Tibial nerve (tissue), 3 donors: ENCODE measurements at regions not wholly inside any gene's neighbourhood (a gene's known extent, or its start where the extent isn't known, plus 50 kb on each side); places are given as distances from the start of the nearest gene placed in this dataset.

ENCODE experiments used
- POLR2A ChIP-seq, 2 donors: fragments of 450-650 bp; IDR thresholded peaks; one replicate each; pipeline ENCODE4 v1.6.1; 2017; ENCODE audit warnings: antibody characterized with exemption in 2 of 2, mild to moderate bottlenecking in 2 of 2, moderate library complexity in 2 of 2
- TF ChIP-seq, protein P1 (sequence below), 5 experiments: fragments of 200-600 bp in 3 of 5; fragments of 450-650 bp in 2 of 5; sonication (generic) in 3 of 5; IDR thresholded peaks; one replicate each; pipeline ENCODE4 v1.5.1; 2016 to 2019; ENCODE audit warnings: antibody characterized with exemption in 5 of 5, mild to moderate bottlenecking in 3 of 5, moderate library complexity in 2 of 5

DNA sequence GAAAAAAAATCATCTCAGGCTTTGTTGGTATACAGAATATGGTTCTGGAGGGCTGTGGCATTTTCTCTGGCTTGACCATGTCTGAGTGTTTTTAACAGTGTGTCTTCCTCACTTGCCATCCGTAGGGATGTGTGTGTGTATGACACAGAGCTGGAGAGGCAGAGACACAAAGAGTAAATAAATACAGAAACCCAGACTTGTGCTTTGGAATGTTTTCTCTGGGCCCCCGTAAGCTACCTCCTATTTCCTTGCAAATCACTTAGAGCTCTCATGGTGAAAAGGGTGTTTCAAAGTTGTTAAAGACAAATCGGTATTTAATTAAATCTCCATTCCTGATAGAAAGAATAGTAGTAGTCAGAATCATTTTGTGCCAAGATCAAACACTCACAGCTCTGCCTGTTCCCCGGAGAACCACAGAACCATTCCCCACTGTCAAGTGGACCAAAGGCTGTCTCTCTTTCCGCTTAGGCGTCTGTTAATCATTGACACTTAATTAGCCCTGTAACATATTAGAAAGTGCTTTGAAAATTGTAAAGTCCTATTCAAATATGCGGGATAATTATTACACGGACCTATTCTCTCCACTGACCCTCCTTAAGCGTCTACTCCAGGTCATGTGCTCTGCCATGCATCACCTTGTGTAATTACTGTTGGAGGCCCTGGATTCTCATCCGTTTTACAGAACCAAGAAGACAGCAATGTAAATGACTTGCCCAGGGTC lies 313.6 kb upstream of the TLE3 start:
- TF ChIP-seq, protein P1, sequence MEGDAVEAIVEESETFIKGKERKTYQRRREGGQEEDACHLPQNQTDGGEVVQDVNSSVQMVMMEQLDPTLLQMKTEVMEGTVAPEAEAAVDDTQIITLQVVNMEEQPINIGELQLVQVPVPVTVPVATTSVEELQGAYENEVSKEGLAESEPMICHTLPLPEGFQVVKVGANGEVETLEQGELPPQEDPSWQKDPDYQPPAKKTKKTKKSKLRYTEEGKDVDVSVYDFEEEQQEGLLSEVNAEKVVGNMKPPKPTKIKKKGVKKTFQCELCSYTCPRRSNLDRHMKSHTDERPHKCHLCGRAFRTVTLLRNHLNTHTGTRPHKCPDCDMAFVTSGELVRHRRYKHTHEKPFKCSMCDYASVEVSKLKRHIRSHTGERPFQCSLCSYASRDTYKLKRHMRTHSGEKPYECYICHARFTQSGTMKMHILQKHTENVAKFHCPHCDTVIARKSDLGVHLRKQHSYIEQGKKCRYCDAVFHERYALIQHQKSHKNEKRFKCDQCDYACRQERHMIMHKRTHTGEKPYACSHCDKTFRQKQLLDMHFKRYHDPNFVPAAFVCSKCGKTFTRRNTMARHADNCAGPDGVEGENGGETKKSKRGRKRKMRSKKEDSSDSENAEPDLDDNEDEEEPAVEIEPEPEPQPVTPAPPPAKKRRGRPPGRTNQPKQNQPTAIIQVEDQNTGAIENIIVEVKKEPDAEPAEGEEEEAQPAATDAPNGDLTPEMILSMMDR (IDR thresholded peaks at IDR 0.05): no peak
- TF ChIP-seq POLR2A (IDR thresholded peaks at IDR 0.05): no peak
